Fibroblast of pulmonary artery (primary cell): ENCODE measurements at regions not wholly inside any gene's neighbourhood (a gene's known extent, or its start where the extent isn't known, plus 50 kb on each side); places are given as distances from the start of the nearest gene placed in this dataset.
"Not testable (repeated sequence)": the region's sequence is repeated elsewhere in the genome, so short reads cannot be mapped to it uniquely, and the experiment has no call there.

Experiments used
- DNase-seq: peaks from one replicate; pipeline ENCODE4 v3.0.0-alpha.2; 2010; ENCODE audit warnings: low read depth
- H3K4me3 ChIP-seq: replicated peaks from 2 replicates; pipeline ENCODE4 v1.5.1; 2011; ENCODE audit warnings: low read depth, mild to moderate bottlenecking, control low read depth, low read length, moderate library complexity
- CTCF ChIP-seq: IDR thresholded peaks from 2 replicates; pipeline ENCODE4 v1.5.1; 2011; ENCODE audit warnings: mild to moderate bottlenecking, control low read depth, low read length, inconsistent platforms; ENCODE audit errors: missing control alignments

DNA sequence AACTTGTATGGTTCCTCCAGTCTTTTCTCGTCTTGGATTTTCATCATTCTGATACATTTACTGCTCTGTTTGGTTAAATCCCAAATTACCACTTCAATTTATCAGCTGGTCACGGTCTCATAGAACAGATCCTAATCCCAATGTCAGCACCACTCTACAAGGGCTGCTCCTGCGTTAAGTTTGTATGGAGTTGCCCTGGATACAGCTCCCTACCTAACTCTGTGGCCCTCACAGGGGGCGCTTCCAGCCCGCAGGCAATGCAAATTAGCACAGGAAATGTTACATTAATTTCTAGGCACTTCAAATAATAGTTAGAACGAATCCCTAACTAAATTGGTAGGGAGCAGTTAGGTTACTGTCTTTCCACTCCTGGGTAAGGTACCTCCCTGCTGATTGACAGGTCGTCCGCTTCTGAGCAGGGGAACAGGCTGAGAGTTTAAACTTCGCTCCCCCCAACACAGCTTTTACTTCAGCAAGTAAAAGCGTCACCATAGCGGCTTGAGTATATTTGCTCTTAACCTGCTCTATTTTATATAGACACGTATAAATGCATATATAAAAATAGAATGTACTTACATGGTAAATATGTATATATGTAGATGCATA is 238.5 kb upstream of the FANCL start:
- no peak for DNase-seq
- H3K4me3 ChIP-seq, result no peak overlapping the region
- no peak for TF ChIP-seq CTCF

DNA sequence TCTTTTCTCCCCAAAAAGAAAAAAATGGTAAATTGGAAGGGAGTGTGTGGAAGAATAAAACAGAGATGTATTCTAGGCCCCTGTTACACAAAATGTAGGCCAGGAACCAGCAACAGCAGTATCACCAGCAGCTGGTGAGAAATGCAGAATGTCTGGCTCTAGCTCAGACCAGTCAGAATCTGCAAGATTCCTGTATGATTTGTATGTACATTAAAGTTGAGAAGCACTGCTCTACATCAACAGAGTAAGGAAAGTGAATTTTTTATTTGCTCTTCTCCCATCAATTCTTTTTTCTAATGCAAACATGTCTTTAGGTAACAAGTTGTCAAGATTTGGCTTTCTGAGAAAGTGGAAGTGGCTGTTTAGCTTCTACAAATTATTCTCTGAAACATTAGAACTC is 235.4 kb upstream of the FANCL start:
- no peak for TF ChIP-seq CTCF
- no peak for DNase-seq
- H3K4me3 ChIP-seq, result no peak overlapping the region

DNA sequence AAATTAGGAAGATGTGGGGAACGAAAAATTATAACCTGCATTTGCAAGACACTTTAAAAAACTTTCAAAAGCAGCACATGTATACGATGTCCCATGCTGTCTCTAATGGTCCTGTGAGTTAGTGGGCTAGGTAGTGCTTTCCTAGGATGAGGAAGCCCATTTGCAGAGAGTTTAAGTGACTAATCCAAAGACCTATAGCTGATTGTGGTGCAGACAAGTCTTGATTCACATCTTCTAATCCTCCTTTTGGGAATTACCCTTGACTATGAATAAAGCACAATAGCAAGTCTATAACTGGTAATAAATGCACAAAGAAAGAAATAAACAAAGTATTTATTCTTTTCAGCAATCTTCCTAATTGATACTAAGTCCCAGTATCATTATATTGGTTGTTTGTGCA is 234.6 kb upstream of the FANCL start:
- no peak for TF ChIP-seq CTCF
- DNase-seq, result no peak
- H3K4me3 ChIP-seq, result no peak overlapping the region

- no peak for DNase-seq
- no peak for TF ChIP-seq CTCF
Measured at GRCh38 chr2:58473165-58473564, 232.0 kb upstream of the FANCL start.

DNA sequence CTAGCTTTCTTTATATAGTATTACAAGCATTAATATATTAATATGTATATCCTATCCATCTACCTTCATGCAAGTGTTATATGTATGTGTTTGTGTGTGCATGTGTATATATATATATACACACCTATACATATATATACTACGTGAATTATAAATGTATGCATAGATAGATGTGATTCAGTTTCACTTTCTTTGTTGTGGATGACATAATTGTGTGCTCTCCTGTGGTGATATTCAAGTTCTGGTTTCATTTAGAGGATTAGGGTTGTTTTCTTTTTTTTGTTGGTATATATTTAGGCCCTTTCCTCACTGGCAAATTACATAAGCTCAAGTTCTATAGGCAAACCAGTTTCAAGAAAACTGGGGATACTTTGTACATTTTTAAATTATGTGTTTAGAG is 225.7 kb upstream of the FANCL start:
- no peak for DNase-seq
- TF ChIP-seq CTCF, result no peak
- no peak overlapping the region for H3K4me3 ChIP-seq

More at GRCh38 chr2:58473165-58473564, 232.0 kb upstream of the FANCL start:
- H3K4me3 ChIP-seq, result no peak overlapping the region

DNA sequence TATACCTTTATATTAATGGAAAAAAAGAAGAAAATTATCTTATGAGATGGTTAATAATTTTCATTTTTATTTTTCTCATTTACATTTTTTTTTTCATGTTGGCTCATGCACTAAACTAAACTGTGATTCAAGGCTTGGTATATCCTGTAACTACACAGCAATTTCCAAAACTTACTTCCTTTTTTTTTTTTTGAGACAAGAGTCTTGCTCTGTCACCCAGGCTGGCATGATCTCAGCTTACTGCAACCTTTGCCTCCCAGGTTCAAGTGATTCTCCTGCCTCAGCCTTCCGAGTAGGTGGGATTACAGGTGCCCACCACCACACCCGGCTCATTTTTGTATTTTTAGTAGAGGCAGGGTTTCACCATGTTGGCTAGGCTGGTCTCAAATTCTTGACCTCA is 224.9 kb upstream of the FANCL start:
- H3K4me3 ChIP-seq, DNase-seq: not testable (repeated sequence)

- DNase-seq, result no peak
- no peak overlapping the region for H3K4me3 ChIP-seq
- no peak for TF ChIP-seq CTCF
Measured at GRCh38 chr2:58460670-58461069, 219.5 kb upstream of the FANCL start.
